Fibroblast of pulmonary artery (primary cell): ENCODE measurements at regions not wholly inside any gene's neighbourhood (a gene's known extent, or its start where the extent isn't known, plus 50 kb on each side); places are given as distances from the start of the nearest gene placed in this dataset.
A peak's percentile ranks its signal among the peaks of the same experiment; 100 is the strongest.

ENCODE experiments used
- DNase-seq: peaks from one replicate; pipeline ENCODE4 v3.0.0-alpha.2; 2010; ENCODE audit warnings: low read depth
- H3K4me3 ChIP-seq: replicated peaks from 2 replicates; pipeline ENCODE4 v1.5.1; 2011; ENCODE audit warnings: low read depth, mild to moderate bottlenecking, control low read depth, low read length, moderate library complexity
- CTCF ChIP-seq: IDR thresholded peaks from 2 replicates; pipeline ENCODE4 v1.5.1; 2011; ENCODE audit warnings: mild to moderate bottlenecking, control low read depth, low read length, inconsistent platforms; ENCODE audit errors: missing control alignments

- H3K4me3 ChIP-seq = no peak overlapping the region
- DNase-seq = peak; percentile 62
- TF ChIP-seq CTCF = no peak
Observed at GRCh38 chr22:26848244-26848920, 191.0 kb downstream of the MIAT start.

- TF ChIP-seq CTCF = no peak
- DNase-seq = no peak
- no peak overlapping the region for H3K4me3 ChIP-seq
Observed at GRCh38 chr22:26849575-26849974, 192.2 kb downstream of the MIAT start.

GRCh38 chr22:26851125-26851524 is 193.7 kb downstream of the MIAT start:
- DNase-seq = no peak
- TF ChIP-seq CTCF = no peak
- no peak overlapping the region for H3K4me3 ChIP-seq

- no peak for TF ChIP-seq CTCF
- DNase-seq = no peak
- H3K4me3 ChIP-seq = no peak overlapping the region
Observed at GRCh38 chr22:26852176-26852575, 194.8 kb downstream of the MIAT start.

- TF ChIP-seq CTCF = no peak
- H3K4me3 ChIP-seq = no peak overlapping the region
- no peak for DNase-seq
Observed at GRCh38 chr22:26853071-26853470, 195.7 kb downstream of the MIAT start.

- no peak for DNase-seq
- no peak overlapping the region for H3K4me3 ChIP-seq
- no peak for TF ChIP-seq CTCF
Observed at GRCh38 chr22:26853495-26853894, 196.1 kb downstream of the MIAT start.

- H3K4me3 ChIP-seq = no peak overlapping the region
- no peak for TF ChIP-seq CTCF
- DNase-seq = no peak
Observed at GRCh38 chr22:26857169-26857568, 199.8 kb downstream of the MIAT start.
